Activated CD8-positive, alpha-beta memory T cell treated with anti-CD3 and anti-CD28 coated beads, Interleukin-2, amount 10 ng/mL, durations not matched to agents 7 days and 5 days (primary cell): ENCODE measurements at regions not wholly inside any gene's neighbourhood (a gene's known extent, or its start where the extent isn't known, plus 50 kb on each side); places are given as distances from the start of the nearest gene placed in this dataset.

ENCODE experiments used
- ATAC-seq: fragments of 150-1000 bp; cut with Tn5 transposase; one replicate; pipeline ENCODE4 v1.10.0; 2021; ENCODE audit warnings: moderate library complexity
- CTCF ChIA-PET: fragments of 350-600 bp; sonication (Branson Sonifier 250); formaldehyde crosslinking; loops from one replicate; lab custom pipeline; 2021; ENCODE audit warnings: antibody characterized with exemption; lab: Charles Lee
- DNase-seq: peaks from one replicate; pipeline ENCODE4 v3.0.0-alpha.2; 2020
- H3K27ac Mint-ChIP-seq: one replicate; pipeline ENCODE4 v1.8.0; 2021; ENCODE audit warnings: mild to moderate bottlenecking, mixed read lengths
- H3K27me3 Mint-ChIP-seq: one replicate; pipeline ENCODE4 v1.8.0; 2021; ENCODE audit warnings: mixed read lengths
- H3K36me3 Mint-ChIP-seq: one replicate; pipeline ENCODE4 v1.8.0; 2021; ENCODE audit warnings: mild to moderate bottlenecking, mixed read lengths
- H3K4me1 Mint-ChIP-seq: one replicate; pipeline ENCODE4 v1.8.0; 2021; ENCODE audit warnings: mixed read lengths
- H3K4me3 Mint-ChIP-seq: one replicate; pipeline ENCODE4 v1.8.0; 2021; ENCODE audit warnings: mild to moderate bottlenecking, moderate library complexity, mixed read lengths
- H3K9me3 Mint-ChIP-seq: one replicate; pipeline ENCODE4 v1.8.0; 2022; ENCODE audit warnings: low read depth, mixed read lengths

GRCh38 chr13:99123101-99124045, 77.3 kb upstream of the UBAC2 start:
- Mint-ChIP-seq H3K36me3 (peaks cover 7% of the 10 kb centered on the region), H3K27ac (no peak overlapping the region), H3K4me3 (no peak overlapping the region), H3K27me3 (no peaks in the 10 kb centered on the region), H3K9me3 (no peaks in the 10 kb centered on the region), H3K4me1 (peaks cover 50% of the 10 kb centered on the region)
- no peak for DNase-seq
- CTCF ChIA-PET = interaction anchor here (0.8 to 1.3 kb wide), 4 partner anchors 14 to 255 kb away, joined by 3 to 5 read pairs (median 4); no protein-coding TSS in a partner anchor
- no peak for ATAC-seq

DNA sequence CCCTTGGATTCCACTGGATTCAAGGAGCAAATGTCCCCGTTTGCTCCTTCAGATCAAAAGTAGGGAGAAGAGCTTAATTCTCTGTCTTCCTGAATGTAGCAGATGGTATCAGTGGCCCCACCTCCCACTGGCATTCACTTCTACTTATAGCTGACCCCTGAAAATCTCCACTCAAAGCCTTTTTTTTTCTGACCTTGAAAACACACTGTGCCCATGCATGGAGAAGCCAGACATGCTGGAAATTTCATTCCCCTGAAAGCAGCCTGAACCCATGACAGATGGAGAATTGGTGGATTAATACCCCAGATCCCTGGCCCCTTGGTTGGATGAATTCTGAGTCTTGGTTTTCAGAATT, 76.6 kb upstream of the UBAC2 start:
- H3K36me3 Mint-ChIP-seq = peaks cover 7% of the 10 kb centered on the region
- no peaks in the 10 kb centered on the region for H3K9me3 Mint-ChIP-seq
- ATAC-seq (no peak), DNase-seq (no peak)
- CTCF ChIA-PET = interaction anchor here (0.6 to 1.3 kb wide), 4 partner anchors 15 to 99 kb away, joined by 3 to 5 read pairs (median 4); no protein-coding TSS in a partner anchor
- no peaks in the 10 kb centered on the region for H3K27me3 Mint-ChIP-seq
- peaks cover 50% of the 10 kb centered on the region for H3K4me1 Mint-ChIP-seq
- H3K27ac Mint-ChIP-seq = peak overlapping the region; percentile 85
- no peak overlapping the region for H3K4me3 Mint-ChIP-seq

- DNase-seq = no peak
These were observed 75.8 kb upstream of the UBAC2 start for GRCh38 chr13:99124794-99125316.

GRCh38 chr13:99125326-99125915, 75.2 kb upstream of the UBAC2 start:
- no peaks in the 10 kb centered on the region for H3K9me3 Mint-ChIP-seq
- CTCF ChIA-PET = interaction anchor here (0.7 to 1.2 kb wide), 5 partner anchors 51 to 146 kb away, joined by 3 to 5 read pairs (median 3); no protein-coding TSS in a partner anchor
- ATAC-seq (no peak), DNase-seq (no peak)
- H3K36me3 Mint-ChIP-seq = peaks cover 7% of the 10 kb centered on the region
- peak overlapping the region; percentile 55 for H3K4me3 Mint-ChIP-seq
- no peaks in the 10 kb centered on the region for H3K27me3 Mint-ChIP-seq
- H3K4me1 Mint-ChIP-seq = peaks cover 48% of the 10 kb centered on the region
- H3K27ac Mint-ChIP-seq = peak overlapping the region; percentile 85

More at GRCh38 chr13:99124794-99125316, 75.8 kb upstream of the UBAC2 start:
- peaks cover 7% of the 10 kb centered on the region for H3K36me3 Mint-ChIP-seq
- H3K4me1 Mint-ChIP-seq = peaks cover 50% of the 10 kb centered on the region
- peak; percentile 87 for ATAC-seq
- peak overlapping the region; percentile 85 for H3K27ac Mint-ChIP-seq
- H3K9me3 Mint-ChIP-seq = no peaks in the 10 kb centered on the region
- CTCF ChIA-PET = interaction anchor here (0.6 to 1.3 kb wide), 6 partner anchors 15 to 145 kb away, joined by 3 to 4 read pairs (median 3); no protein-coding TSS in a partner anchor
- no peaks in the 10 kb centered on the region for H3K27me3 Mint-ChIP-seq
- peak overlapping the region; percentile 55 for H3K4me3 Mint-ChIP-seq

DNA sequence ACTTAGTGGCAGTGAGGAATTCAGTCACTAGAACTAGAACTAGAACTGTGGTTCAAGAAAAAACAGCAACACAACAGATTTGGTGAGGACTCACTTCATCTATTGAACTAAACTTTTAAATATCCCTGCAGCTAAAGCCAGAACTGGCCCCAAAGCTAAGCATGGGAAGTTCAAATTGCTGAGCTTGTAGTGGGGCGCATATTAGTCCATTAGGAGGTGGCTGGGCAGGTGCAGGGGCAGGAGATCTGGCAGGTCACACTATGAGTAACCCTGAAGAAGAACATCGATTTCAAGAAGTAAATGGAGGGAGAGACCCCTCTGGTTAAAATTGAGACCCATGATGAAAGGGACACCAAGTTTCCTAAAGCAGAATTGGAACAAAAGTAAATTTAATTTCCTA, 73.8 kb upstream of the UBAC2 start:
- DNase-seq = no peak
- H3K4me1 Mint-ChIP-seq = peaks cover 39% of the 10 kb centered on the region
- H3K27ac Mint-ChIP-seq = no peak overlapping the region
- peaks cover 7% of the 10 kb centered on the region for H3K36me3 Mint-ChIP-seq
- H3K4me3 Mint-ChIP-seq = no peak overlapping the region
- CTCF ChIA-PET = no interaction called here
- ATAC-seq = no peak
- no peaks in the 10 kb centered on the region for H3K27me3 Mint-ChIP-seq
- H3K9me3 Mint-ChIP-seq = no peaks in the 10 kb centered on the region

- peaks cover 3% of the 10 kb centered on the region for H3K27me3 Mint-ChIP-seq
- H3K27ac Mint-ChIP-seq = no peak overlapping the region
- H3K4me1 Mint-ChIP-seq = peaks cover 20% of the 10 kb centered on the region
- H3K36me3 Mint-ChIP-seq = peaks cover 7% of the 10 kb centered on the region
- no peaks in the 10 kb centered on the region for H3K9me3 Mint-ChIP-seq
- CTCF ChIA-PET = interaction anchor here (0.7 kb wide), 1 partner anchor 95 kb away, joined by 3 read pairs; no protein-coding TSS in a partner anchor
- no peak for DNase-seq
- ATAC-seq = no peak
- H3K4me3 Mint-ChIP-seq = no peak overlapping the region
These were observed 71.6 kb upstream of the UBAC2 start for GRCh38 chr13:99129050-99129449.

- no peak for ATAC-seq
- no peak for DNase-seq
- H3K27ac Mint-ChIP-seq = no peak overlapping the region
- peaks cover 6% of the 10 kb centered on the region for H3K36me3 Mint-ChIP-seq
- peaks cover 3% of the 10 kb centered on the region for H3K27me3 Mint-ChIP-seq
- H3K9me3 Mint-ChIP-seq = no peaks in the 10 kb centered on the region
- CTCF ChIA-PET = no interaction called here
- H3K4me1 Mint-ChIP-seq = peaks cover 12% of the 10 kb centered on the region
- H3K4me3 Mint-ChIP-seq = no peak overlapping the region
These were observed 70.7 kb upstream of the UBAC2 start for GRCh38 chr13:99129951-99130350.

DNA sequence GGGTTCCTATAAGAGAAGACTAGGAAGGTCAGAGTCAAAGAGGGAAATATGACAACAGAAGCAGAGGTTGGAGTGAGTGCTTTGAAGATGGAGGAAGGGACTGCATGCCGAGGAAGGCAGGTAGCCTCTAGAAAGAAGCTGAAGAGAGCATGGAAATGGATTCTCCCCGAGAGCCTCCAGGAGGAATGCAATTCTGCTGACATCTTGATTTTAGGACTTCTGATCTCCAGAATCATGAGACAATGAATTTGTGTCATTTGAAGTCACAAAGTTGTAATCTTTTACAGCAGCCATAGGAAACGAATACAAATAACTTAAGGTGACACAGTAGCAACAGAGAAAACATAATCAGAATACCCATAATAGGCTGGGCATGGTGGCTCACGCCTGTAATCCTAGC, 69.2 kb upstream of the UBAC2 start:
- ATAC-seq (no peak), DNase-seq (no peak)
- Mint-ChIP-seq H3K4me3 (no peak overlapping the region), H3K9me3 (no peaks in the 10 kb centered on the region), H3K4me1 (peaks cover under 1% of the 10 kb centered on the region), H3K36me3 (peaks cover under 1% of the 10 kb centered on the region), H3K27ac (no peak overlapping the region), H3K27me3 (peaks cover 3% of the 10 kb centered on the region)
- CTCF ChIA-PET = interaction anchor here (1.0 to 1.7 kb wide), 2 partner anchors 28 to 45 kb away, joined by 3 to 5 read pairs; no protein-coding TSS in a partner anchor

DNA sequence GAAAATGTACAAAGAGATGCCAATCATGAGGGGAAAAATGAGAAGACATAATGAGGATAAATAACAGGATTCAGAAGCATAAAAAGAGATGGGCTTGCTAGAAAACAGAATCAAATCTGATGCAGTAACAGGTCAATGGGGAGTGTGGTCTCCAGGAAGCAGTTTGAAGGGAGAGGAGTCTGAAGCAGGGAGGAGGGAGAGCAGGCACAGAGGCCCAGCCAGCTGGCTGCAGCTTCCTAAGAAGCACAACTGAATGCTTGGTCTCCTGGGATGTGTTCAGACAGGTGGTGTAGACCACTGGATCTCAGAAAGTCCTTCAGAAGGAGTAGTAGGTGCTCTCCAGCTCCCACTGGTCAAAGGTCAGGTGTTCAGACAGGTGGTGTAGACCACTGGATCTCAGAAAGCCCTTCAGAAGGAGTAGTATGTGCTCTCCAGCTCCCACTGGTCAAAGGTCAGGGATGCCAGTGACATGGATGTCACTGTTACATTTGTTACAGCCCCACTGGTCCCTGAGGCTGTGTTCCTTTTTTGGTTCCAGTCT, 68.3 kb upstream of the UBAC2 start:
- DNase-seq (no peak), ATAC-seq (no peak)
- Mint-ChIP-seq H3K27me3 (peaks cover 3% of the 10 kb centered on the region), H3K36me3 (no peaks in the 10 kb centered on the region), H3K4me3 (no peak overlapping the region), H3K9me3 (no peaks in the 10 kb centered on the region), H3K27ac (no peak overlapping the region), H3K4me1 (no peaks in the 10 kb centered on the region)
- CTCF ChIA-PET = interaction anchor here (1.7 kb wide), 1 partner anchor 44 kb away, joined by 5 read pairs; no protein-coding TSS in a partner anchor

DNA sequence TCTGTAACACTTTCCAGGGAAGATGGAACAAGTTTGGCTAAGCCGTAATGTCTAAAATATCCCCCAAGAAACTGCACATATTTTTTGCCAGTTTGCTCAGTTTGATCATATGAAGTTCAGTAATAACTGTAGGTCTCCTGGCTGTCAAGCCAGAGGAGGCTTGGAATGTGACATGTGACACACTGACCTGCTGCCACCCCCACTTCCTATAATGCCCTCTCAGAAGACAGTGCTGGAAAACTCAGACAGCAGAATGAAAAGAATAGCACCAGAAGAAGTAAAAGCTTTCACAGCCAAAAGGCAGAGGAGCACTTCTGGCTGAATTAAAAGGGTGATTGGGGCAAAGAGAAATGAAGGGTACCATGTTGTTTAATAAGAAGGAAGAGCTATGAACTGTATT, 67.4 kb upstream of the UBAC2 start:
- CTCF ChIA-PET = interaction anchor here (1.2 to 1.7 kb wide), 2 partner anchors 43 to 136 kb away, joined by 3 to 5 read pairs; no protein-coding TSS in a partner anchor
- DNase-seq (no peak), ATAC-seq (no peak)
- peaks cover 3% of the 10 kb centered on the region for H3K27me3 Mint-ChIP-seq
- no peaks in the 10 kb centered on the region for H3K36me3 Mint-ChIP-seq
- no peaks in the 10 kb centered on the region for H3K4me1 Mint-ChIP-seq
- no peaks in the 10 kb centered on the region for H3K9me3 Mint-ChIP-seq
- H3K27ac Mint-ChIP-seq = no peak overlapping the region
- no peak overlapping the region for H3K4me3 Mint-ChIP-seq

GRCh38 chr13:99133848-99134247, 66.8 kb upstream of the UBAC2 start:
- Mint-ChIP-seq H3K27me3 (peaks cover 3% of the 10 kb centered on the region), H3K36me3 (no peaks in the 10 kb centered on the region), H3K4me1 (no peaks in the 10 kb centered on the region), H3K27ac (no peak overlapping the region), H3K4me3 (no peak overlapping the region), H3K9me3 (no peaks in the 10 kb centered on the region)
- DNase-seq (no peak), ATAC-seq (no peak)
- CTCF ChIA-PET = interaction anchor here (1.2 kb wide), 1 partner anchor 135 kb away, joined by 3 read pairs; no protein-coding TSS in a partner anchor

DNA sequence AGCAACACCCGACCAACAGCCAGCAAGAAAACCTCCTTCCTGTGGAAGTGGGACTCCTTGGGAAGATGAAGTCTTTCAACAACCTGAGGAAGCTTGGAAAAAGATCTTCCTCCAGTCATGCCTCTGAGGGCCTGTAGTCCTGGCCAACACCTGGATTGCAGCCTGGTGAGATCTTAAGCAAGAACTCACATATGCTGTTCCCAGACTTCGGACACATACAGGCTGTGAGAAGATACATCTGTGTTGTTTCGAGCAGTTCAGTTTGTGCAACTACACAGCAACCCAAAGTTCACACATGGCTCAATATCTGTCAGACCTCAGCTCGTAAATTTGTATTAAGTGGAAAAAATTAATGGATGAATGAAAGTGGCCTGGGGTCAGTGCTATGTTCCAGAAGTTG, 65.1 kb upstream of the UBAC2 start:
- no peaks in the 10 kb centered on the region for H3K36me3 Mint-ChIP-seq
- no peaks in the 10 kb centered on the region for H3K4me1 Mint-ChIP-seq
- H3K27ac Mint-ChIP-seq = no peak overlapping the region
- H3K9me3 Mint-ChIP-seq = no peaks in the 10 kb centered on the region
- CTCF ChIA-PET = interaction anchor here (0.9 kb wide), 1 partner anchor 41 kb away, joined by 4 read pairs; no protein-coding TSS in a partner anchor
- H3K4me3 Mint-ChIP-seq = no peak overlapping the region
- peaks cover 5% of the 10 kb centered on the region for H3K27me3 Mint-ChIP-seq
- DNase-seq = no peak
- no peak for ATAC-seq

DNA sequence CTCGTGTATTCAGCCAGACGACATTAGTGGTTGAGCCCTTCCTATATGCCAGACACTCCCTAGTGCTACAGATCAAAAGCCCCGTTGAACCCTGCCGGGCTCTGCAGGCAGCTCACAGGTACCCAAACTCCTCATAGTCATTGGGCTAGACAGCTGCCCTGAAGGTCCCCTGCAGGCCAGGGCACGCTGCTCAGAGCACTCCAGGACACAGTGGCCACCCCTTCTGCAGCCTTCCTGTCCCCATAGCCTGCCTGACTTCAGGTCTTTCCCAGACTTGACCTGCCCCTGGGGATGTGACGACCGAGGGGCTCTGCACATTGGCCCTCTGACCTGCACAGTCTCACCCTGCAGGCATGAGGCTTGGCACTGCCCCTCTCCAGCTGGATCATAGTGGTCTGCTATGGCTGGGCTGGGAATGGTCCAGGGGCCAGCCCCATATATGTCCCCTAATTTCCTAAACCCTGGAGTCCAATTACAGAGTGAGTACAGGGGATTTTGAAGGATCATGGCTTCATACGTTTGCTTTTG, 64.2 kb upstream of the UBAC2 start:
- Mint-ChIP-seq H3K27ac (no peak overlapping the region), H3K27me3 (peaks cover 10% of the 10 kb centered on the region), H3K4me3 (no peak overlapping the region), H3K36me3 (peaks cover under 1% of the 10 kb centered on the region), H3K4me1 (no peaks in the 10 kb centered on the region), H3K9me3 (no peaks in the 10 kb centered on the region)
- ATAC-seq (no peak), DNase-seq (no peak)
- CTCF ChIA-PET = no interaction called here
